HepG2 (cell line): ENCODE measurements at regions not wholly inside any gene's neighbourhood (a gene's known extent, or its start where the extent isn't known, plus 50 kb on each side); places are given as distances from the start of the nearest gene placed in this dataset.

Experiments used
- ATAC-seq: fragments of 200-7000 bp; cut with Tn5 transposase; 3 replicates; pipeline ENCODE4 v1.9.1; 2020; ENCODE audit warnings: mild to moderate bottlenecking, moderate library complexity
- BruUV-seq: library from RNA; stranded (reverse); fragments of 400-500 nt; replicated peaks from 2 replicates; lab custom pipeline; 2021; lab: Mats Ljungman, UMichigan
- CTCF ChIA-PET: fragments of 300-600 bp; formaldehyde crosslinking; extraction: SDS; loops from one replicate; lab custom pipeline; 2021; ENCODE audit warnings: low total read pairs, inconsistent platforms, low intra/inter-chr PET ratio; lab: Yijun Ruan, JAX
- POLR2A ChIA-PET: fragments of 350-600 bp; sonication (Branson Sonifier 250); formaldehyde crosslinking; loops from one replicate; lab custom pipeline; 2020; ENCODE audit warnings: antibody characterized with exemption, inconsistent platforms; lab: Yijun Ruan, JAX
- DNase-seq: peaks from one replicate; pipeline ENCODE4 v3.0.0-alpha.2; 2015; ENCODE audit warnings: low spot score
- FAIRE-seq: peaks from 3 replicates; lab custom pipeline; 2011; peaks lifted over from hg19 to GRCh38; lab: Jason Lieb, UNC
- H2AFZ ChIP-seq: one replicate; pipeline ENCODE4 v1.6.1; 2011; ENCODE audit warnings: low read length, inconsistent platforms
- H3K27ac ChIP-seq: fragments of 300-600 bp; 3 replicates; pipeline ENCODE4 v1.8.0; 2011; ENCODE audit warnings: mixed run types, mild to moderate bottlenecking, mixed read lengths, low read length, inconsistent platforms; ENCODE audit not compliant: insufficient read depth; ENCODE audit errors: extremely low read length
- H3K27me3 ChIP-seq, 2 experiments: fragments of 200-600 bp in 1 of 2; 2 replicates in 1 of 2; 3 replicates in 1 of 2; pipeline versions ENCODE4 v1.6.0 to v1.8.0; 2011; ENCODE audit warnings: low read length in 2 of 2, mild to moderate bottlenecking in 2 of 2, moderate library complexity in 2 of 2, inconsistent platforms in 1 of 2; ENCODE audit not compliant: insufficient read depth in 2 of 2, control insufficient read depth in 1 of 2
- H3K36me3 ChIP-seq, 2 experiments: fragments of 200-600 bp in 1 of 2; replicated peaks in 1 of 2; 2 replicates in 1 of 2; 3 replicates in 1 of 2; pipeline versions ENCODE4 v1.5.1 to v1.8.0; 2011; ENCODE audit warnings: low read length in 2 of 2, inconsistent platforms in 1 of 2; ENCODE audit not compliant: insufficient read depth in 2 of 2, control insufficient read depth in 1 of 2
- H3K4me1 ChIP-seq: 2 replicates; pipeline ENCODE4 v1.5.1; 2012; ENCODE audit warnings: low read length, inconsistent platforms; ENCODE audit not compliant: insufficient read depth
- H3K4me2 ChIP-seq: 2 replicates; pipeline ENCODE4 v1.6.0; 2011; ENCODE audit warnings: low read depth, low read length, inconsistent platforms
- H3K4me3 ChIP-seq, 3 experiments: fragments of 200-600 bp in 1 of 3; sonication (generic), shearing (Covaris generic) in 1 of 3; replicated peaks in 1 of 3; 2 replicates each; pipeline ENCODE4 v1.5.1; 2011 to 2016; ENCODE audit warnings: low read length in 3 of 3, inconsistent platforms in 2 of 3, low read depth in 2 of 3, mild to moderate bottlenecking in 2 of 3, control low read depth in 1 of 3, mixed read lengths in 1 of 3; ENCODE audit not compliant: insufficient read depth in 1 of 3
- H3K79me2 ChIP-seq: one replicate; pipeline ENCODE4 v1.6.1; 2011; ENCODE audit warnings: low read length, inconsistent platforms; ENCODE audit not compliant: insufficient read depth
- H3K9ac ChIP-seq: 2 replicates; pipeline ENCODE4 v1.6.0; 2011; ENCODE audit warnings: mild to moderate bottlenecking, low read depth, low read length, inconsistent platforms; ENCODE audit not compliant: insufficient read depth
- H3K9me3 ChIP-seq: 2 replicates; pipeline ENCODE4 v1.5.1; 2012; ENCODE audit warnings: mild to moderate bottlenecking, low read length
- H4K20me1 ChIP-seq: 2 replicates; pipeline ENCODE4 v1.6.0; 2011; ENCODE audit warnings: inconsistent platforms, mild to moderate bottlenecking, low read length, moderate library complexity; ENCODE audit not compliant: insufficient read depth
- CHD4 ChIP-seq: fragments of 200-600 bp; sonication (generic); IDR thresholded peaks from 2 replicates; pipeline ENCODE4 v1.7.0; 2017; ENCODE audit warnings: mild to moderate bottlenecking, low read length, borderline replicate concordance
- EHMT2 ChIP-seq: fragments of 200-600 bp; sonication (generic); IDR thresholded peaks from 2 replicates; pipeline ENCODE4 v1.7.0; 2017; ENCODE audit warnings: antibody characterized with exemption, low read depth, low read length, borderline replicate concordance
- IRX3 ChIP-seq: sonication (generic); formaldehyde crosslinking; IDR thresholded peaks from 2 replicates; pipeline ENCODE4 v1.8.1; 2023; ENCODE audit warnings: mild to moderate bottlenecking, low read depth, missing genetic modification reagents, borderline replicate concordance
- MIER3 ChIP-seq: IDR thresholded peaks from 2 replicates; pipeline ENCODE4 v1.6.1; 2016; ENCODE audit warnings: missing compliant biosample characterization, borderline replicate concordance
- NAIF1 ChIP-seq: sonication (generic); formaldehyde crosslinking; IDR thresholded peaks from 2 replicates; pipeline ENCODE4 v1.5.0; 2020; ENCODE audit warnings: mild to moderate bottlenecking, missing genetic modification reagents, borderline replicate concordance
- TAF1 ChIP-seq: sonication (generic); formaldehyde crosslinking; IDR thresholded peaks from 2 replicates; pipeline ENCODE4 v1.4.0; 2020; ENCODE audit warnings: missing genetic modification reagents
- ZNF225 ChIP-seq: sonication (generic); formaldehyde crosslinking; IDR thresholded peaks from 2 replicates; pipeline ENCODE4 v1.4.0; 2020; ENCODE audit warnings: mild to moderate bottlenecking, missing genetic modification reagents
- ZNF776 ChIP-seq: sonication (generic); formaldehyde crosslinking; IDR thresholded peaks from 2 replicates; pipeline ENCODE4 v1.4.0; 2020; ENCODE audit warnings: mild to moderate bottlenecking, missing genetic modification reagents
- WGBS: methylation state at CpG from one replicate; pipeline ENCODE4 v1.1.6; 2017; ENCODE audit warnings: low lambda C conversion rate; 5-methylcytosine and 5-hydroxymethylcytosine counted together
- in situ Hi-C: cut with HindIII; loops from 2 replicates; pipeline ENCODE4 v1.10.0; 2017; ENCODE audit warnings: low pct_unique_long_range_greater_than_20kb; ENCODE audit not compliant: extremely low pct_ligation_motif_present
- intact Hi-C: fragments of 100-400 bp; cut with micrococcal nuclease; formaldehyde crosslinking; loops from one replicate; pipeline ENCODE4 v1.10.0; 2022; ENCODE audit not compliant: unreplicated experiment
- TF ChIP-seq, protein P1 (sequence below), 2 experiments: sonication (generic) in 1 of 2; formaldehyde crosslinking in 1 of 2; IDR thresholded peaks; 2 replicates each; pipeline versions ENCODE4 v1.6.1 to v1.9.0; 2014 to 2022; ENCODE audit warnings: antibody characterized with exemption in 1 of 2, borderline replicate concordance in 1 of 2, inconsistent platforms in 1 of 2, low read depth in 1 of 2, missing genetic modification reagents in 1 of 2
- TF ChIP-seq, protein P2 (sequence below): sonication (generic); formaldehyde crosslinking; IDR thresholded peaks from 2 replicates; pipeline ENCODE4 v1.9.0; 2021; ENCODE audit warnings: missing genetic modification reagents, mild to moderate bottlenecking, borderline replicate concordance

DNA sequence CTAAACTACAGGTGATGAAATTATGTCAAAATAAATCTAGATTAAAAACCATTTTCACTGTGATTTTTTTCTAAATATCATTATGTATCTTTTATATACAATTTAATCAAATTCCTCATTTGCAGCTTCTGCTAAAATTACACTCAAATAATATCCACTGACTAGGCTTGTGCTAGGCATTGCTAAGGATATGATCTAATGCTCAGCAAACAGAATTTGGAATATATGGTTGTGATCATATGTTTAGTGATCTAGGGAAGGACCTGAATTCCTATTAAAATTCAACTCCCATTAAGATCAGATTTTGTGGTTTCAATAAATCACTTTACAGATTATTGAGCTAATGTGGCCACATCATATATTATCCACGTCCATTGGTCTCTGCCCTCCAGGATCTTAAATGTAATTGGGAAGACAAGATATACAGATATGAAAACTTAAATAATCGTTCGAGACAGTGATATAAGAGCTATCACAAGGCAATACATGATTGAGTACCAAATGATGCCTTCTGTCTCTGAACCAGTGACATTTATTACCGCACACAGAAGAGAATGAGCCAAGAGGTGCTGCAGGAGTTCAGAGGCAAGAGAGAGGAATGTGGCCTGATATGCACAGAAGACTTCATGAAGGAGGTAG is 206.0 kb upstream of the RPS6KA3 start:
- intact Hi-C loops: loop anchor here (10.0 kb wide), 1 partner anchor 218 kb away; no protein-coding TSS in a partner anchor
- no peaks in the 10 kb centered on the region for H3K27me3 ChIP-seq
- no peak overlapping the region for H3K4me3 ChIP-seq
- DNase-seq (no peak), ATAC-seq (no peak)
- peaks cover 95% of the 10 kb centered on the region for H3K4me1 ChIP-seq
- ChIA-PET POLR2A (interaction anchor here (2.4 kb wide), 1 partner anchor 8 kb away, joined by 15 read pairs; no protein-coding TSS in a partner anchor), CTCF (no interaction called here)
- no peak overlapping the region for H2AFZ ChIP-seq
- in situ Hi-C loops: no loop called here
- H3K27ac ChIP-seq: peak overlapping the region; percentile 93
- WGBS: 96% methylated on average over 4 of the region's 4 CpGs
- no peaks in the 10 kb centered on the region for H3K79me2 ChIP-seq
- H3K9me3 ChIP-seq: no peaks in the 10 kb centered on the region
- no peak overlapping the region for H3K9ac ChIP-seq
- no peaks in the 10 kb centered on the region for H4K20me1 ChIP-seq
- H3K4me2 ChIP-seq: no peak overlapping the region
- BruUV-seq: no TSS peak
- H3K36me3 ChIP-seq: no peaks in the 10 kb centered on the region
- TF ChIP-seq MIER3 (CRISPR knock-in tag): no peak
- TF ChIP-seq EHMT2: no peak
- no peak for TF ChIP-seq IRX3 (CRISPR knock-in tag)
- TF ChIP-seq, protein P1, sequence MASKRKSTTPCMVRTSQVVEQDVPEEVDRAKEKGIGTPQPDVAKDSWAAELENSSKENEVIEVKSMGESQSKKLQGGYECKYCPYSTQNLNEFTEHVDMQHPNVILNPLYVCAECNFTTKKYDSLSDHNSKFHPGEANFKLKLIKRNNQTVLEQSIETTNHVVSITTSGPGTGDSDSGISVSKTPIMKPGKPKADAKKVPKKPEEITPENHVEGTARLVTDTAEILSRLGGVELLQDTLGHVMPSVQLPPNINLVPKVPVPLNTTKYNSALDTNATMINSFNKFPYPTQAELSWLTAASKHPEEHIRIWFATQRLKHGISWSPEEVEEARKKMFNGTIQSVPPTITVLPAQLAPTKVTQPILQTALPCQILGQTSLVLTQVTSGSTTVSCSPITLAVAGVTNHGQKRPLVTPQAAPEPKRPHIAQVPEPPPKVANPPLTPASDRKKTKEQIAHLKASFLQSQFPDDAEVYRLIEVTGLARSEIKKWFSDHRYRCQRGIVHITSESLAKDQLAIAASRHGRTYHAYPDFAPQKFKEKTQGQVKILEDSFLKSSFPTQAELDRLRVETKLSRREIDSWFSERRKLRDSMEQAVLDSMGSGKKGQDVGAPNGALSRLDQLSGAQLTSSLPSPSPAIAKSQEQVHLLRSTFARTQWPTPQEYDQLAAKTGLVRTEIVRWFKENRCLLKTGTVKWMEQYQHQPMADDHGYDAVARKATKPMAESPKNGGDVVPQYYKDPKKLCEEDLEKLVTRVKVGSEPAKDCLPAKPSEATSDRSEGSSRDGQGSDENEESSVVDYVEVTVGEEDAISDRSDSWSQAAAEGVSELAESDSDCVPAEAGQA (IDR thresholded peaks at IDR 0.05; ENCODE audit: low read depth): no peak
- TF ChIP-seq, protein P1 (CRISPR knock-in tag; IDR thresholded peaks at IDR 0.05; ENCODE audit: borderline replicate concordance): no peak
- TF ChIP-seq ZNF776 (CRISPR knock-in tag): no peak
- no peak for TF ChIP-seq ZNF225
- TF ChIP-seq NAIF1: no peak
- no peak for TF ChIP-seq TAF1 (CRISPR knock-in tag)
- TF ChIP-seq, protein P2, sequence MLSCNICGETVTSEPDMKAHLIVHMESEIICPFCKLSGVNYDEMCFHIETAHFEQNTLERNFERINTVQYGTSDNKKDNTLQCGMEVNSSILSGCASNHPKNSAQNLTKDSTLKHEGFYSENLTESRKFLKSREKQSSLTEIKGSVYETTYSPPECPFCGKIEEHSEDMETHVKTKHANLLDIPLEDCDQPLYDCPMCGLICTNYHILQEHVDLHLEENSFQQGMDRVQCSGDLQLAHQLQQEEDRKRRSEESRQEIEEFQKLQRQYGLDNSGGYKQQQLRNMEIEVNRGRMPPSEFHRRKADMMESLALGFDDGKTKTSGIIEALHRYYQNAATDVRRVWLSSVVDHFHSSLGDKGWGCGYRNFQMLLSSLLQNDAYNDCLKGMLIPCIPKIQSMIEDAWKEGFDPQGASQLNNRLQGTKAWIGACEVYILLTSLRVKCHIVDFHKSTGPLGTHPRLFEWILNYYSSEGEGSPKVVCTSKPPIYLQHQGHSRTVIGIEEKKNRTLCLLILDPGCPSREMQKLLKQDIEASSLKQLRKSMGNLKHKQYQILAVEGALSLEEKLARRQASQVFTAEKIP (CRISPR knock-in tag): no peak
- no peak for TF ChIP-seq CHD4
- TF ChIP-seq, all 625 proteins: peak for 0
- FAIRE-seq: no peak
